ENCODE measurements at regions not wholly inside any gene's neighbourhood (a gene's known extent, or its start where the extent isn't known, plus 50 kb on each side); places are given as distances from the start of the nearest gene placed in this dataset.
"Not testable (repeated sequence)": the region's sequence is repeated elsewhere in the genome, so short reads cannot be mapped to it uniquely, and the experiment has no call there.

DNA sequence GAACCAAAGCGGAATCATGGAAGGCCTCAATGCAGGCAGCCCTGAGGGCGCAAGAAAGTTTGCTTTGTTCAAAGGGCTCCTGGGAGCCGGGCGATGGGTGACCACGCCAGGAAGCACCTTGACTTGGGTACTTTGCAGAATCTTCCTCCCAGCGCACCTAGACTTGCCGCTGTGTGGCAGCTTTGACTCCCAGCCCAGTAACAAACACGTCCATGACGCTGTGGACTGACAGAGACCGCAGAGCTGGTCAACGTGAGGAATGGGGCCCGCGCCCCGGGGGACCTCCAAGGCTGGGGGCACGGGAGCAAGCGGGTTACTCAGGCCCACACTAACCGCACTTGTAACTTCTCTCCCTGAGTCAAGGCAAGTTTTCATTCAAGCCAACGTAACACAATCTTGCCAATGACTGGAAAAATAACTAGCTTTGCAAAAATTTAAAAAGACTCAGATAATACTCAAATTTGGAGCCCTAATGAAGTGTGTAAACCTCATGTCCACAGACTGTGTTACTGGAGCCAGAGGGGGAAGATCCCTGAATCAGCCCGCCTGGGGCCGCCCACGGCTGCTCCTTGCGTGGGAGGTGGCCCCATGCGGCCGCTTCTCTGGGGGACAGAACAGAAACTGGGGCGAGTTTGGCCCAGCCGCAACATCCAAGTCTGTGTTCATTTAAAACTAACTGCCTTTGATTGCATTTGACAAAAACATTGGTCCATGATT is 130.8 kb downstream of the DNAJB6 start:
- no peak for ATAC-seq

GRCh38 chr7:157468221-157469111 is 131.7 kb downstream of the DNAJB6 start:
- no peak for ATAC-seq

GRCh38 chr7:157469181-157470016 is 132.6 kb downstream of the DNAJB6 start:
- no peak for ATAC-seq

DNA sequence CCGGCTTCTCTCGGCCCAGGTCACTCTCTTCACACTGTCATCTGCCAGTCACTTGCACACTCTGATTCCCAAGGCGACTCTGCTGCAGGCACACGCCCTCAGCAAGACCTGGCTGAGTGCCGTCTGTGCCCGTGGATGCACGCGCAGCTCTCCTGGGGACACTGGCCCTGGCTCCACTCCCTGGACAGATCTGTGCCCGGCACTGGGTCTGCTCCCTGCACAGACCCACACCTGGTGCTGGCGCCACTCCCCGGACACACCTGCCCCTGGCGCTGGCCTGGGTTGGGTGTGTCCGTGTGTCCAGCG is 133.2 kb downstream of the DNAJB6 start:
- no peak for ATAC-seq

DNA sequence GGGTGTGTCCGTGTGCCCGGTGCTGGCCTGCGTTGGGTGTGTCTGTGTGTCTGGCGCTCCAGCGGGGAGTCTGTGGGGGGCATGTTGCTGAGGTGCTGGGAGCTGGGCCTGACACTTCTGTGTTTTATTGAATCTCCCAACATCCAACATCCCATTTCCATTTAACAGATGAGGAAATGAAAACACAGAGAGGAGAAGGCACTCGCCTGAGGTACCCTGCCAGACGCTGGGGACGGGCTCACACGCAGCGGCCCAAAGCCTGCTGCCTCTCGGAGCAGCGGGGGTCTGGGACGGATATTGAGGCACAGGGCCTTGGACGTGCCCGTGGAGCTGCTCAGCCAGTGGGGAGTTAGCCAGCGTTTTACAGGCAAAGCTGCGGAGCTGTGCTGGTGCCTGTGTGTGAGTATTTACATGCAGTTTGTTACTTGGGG is 133.9 kb downstream of the DNAJB6 start:
- no peak for ATAC-seq

GRCh38 chr7:157471259-157472125 is 134.7 kb downstream of the DNAJB6 start:
- ATAC-seq = peak; percentile 26 to 36

DNA sequence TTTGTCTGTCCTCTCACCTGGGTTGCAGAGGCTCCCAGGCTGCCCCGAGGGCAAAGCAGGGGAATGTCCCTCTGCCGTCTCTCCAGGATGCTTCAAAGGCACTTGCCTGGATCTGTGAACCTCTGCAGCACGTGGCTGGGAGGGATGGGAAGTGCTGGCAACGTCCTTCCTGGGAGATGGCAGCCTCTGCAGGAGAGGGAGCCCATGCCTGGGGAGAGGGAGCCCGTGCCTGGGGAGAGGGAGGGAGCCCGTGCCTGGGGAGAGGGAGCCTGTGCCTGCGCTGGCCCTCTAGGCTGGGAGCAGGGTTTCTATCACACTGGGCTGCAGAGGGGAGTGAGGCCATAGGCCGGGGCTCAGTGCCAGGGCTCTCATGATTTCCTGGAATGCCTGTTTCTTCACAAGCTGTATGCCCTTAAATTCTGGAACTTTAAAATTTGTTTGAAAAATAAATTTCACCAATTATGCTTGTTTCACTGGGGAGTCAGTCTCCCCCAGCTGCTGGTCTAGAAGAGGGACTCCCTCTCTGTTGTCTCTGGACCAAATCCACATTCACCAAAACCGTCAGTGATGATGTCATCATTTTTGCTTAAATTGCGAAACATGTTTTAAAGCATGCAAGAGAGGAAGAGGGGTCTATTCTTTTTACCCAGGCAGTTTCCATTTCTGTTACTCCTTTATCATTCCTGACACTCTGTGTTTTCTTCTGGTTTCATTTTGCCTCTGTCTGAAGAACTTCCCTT is 135.7 kb downstream of the DNAJB6 start:
- no peak for ATAC-seq

DNA sequence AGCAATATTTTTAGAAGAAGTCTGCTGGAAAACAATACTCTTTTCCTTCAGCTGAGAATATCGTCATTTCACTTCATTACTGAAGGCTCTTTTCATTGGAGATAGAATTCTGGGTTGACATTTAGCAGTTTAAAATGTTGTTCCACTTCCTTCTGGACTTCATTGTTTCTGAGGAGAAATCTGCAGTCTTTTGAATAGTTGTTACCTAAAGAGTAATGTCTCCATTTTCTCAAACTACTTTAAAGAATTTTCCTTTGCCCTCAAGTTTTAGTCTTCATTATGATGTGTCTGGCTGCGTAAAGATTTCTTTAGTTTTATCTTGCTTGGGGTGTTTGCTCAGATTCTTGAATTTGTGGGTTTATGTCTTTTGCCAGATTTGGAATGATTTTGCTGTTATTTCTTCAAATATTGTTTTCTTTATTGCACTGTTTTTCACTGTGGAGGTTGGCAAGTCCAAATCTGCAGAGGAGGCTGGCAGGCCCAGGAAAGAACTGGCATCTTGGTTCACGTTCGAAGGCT is 136.3 kb downstream of the DNAJB6 start:
- ATAC-seq = no peak

DNA sequence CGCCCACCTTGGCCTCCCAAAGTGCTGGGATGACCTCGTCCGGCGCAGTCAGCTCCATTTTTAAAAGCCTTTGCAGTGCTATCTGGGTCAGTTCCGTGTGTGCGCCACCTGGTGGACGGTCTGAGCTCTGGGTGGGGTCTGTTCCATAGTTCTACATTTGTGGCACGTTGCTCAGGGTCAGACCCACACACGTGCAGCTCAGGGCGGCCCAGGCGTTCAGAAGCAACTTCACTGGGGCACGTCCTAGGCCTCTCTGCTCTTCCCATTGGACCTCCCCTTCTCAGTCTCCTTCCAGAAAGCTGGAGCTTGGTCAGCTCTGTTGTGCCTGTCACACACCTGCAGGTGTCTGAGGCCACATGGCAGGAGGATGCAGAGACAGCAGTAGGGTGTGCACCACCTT is 137.9 kb downstream of the DNAJB6 start:
- no peak for ATAC-seq

DNA sequence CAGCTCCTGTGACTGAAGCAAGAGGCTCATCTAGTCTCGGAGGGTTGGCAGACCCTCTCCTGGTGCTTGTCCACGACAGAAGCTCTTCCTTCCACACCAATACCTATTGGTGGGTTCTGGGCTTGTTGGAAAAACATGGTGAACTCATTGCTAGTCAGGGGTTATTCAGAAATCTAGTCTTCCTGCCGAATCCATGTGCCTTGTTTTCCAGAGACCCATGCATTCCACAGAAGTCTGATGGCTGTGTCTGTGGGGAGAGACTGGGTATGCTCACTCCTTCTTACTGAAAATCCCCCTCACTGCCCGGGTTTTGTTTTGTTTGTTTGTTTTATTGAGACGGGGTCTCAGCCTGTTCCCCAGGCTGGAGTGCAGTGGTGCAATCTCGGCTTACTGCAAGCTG is 138.3 kb downstream of the DNAJB6 start:
- no peak for ATAC-seq

DNA sequence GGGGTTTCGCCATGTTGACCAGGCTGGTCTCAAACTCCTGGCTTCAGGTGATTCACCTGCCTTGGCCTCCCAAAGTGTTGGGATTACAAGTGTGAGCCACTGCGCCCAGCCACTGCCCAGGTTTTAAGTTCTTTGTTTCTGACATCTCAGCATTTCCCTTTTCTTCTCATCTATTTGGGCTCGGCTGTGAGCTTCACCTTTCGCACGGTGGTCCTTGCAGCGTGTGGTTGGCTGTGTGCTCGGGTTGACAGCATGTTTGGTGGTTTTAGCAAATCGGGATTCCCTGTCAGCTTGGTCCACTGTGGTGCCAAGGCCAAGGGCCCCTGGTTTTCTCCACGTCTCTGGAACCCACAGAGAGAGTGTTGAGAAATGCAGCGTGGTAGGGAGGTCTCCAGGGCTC is 138.8 kb downstream of the DNAJB6 start:
- no peak for ATAC-seq

DNA sequence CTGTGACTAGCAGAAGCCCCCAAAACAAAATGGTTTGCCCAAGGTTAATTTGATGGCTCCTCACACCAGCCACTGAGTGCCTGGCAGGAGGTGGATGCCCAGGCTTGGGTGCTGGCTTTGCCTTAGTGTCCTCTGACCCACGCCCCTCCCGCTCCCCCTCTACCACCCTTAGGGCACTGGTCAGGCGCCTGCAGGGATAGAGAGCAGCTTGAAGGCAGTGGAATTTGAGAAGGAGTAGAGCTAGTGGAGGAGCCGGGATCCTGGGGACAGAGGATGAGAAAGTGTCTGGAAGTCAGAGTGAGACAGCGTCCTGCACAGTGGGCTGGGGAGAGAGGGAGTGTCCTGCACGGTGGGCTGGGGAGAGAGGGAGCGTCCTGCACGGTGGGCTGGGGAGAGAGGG is 139.4 kb downstream of the DNAJB6 start:
- ATAC-seq = no peak

DNA sequence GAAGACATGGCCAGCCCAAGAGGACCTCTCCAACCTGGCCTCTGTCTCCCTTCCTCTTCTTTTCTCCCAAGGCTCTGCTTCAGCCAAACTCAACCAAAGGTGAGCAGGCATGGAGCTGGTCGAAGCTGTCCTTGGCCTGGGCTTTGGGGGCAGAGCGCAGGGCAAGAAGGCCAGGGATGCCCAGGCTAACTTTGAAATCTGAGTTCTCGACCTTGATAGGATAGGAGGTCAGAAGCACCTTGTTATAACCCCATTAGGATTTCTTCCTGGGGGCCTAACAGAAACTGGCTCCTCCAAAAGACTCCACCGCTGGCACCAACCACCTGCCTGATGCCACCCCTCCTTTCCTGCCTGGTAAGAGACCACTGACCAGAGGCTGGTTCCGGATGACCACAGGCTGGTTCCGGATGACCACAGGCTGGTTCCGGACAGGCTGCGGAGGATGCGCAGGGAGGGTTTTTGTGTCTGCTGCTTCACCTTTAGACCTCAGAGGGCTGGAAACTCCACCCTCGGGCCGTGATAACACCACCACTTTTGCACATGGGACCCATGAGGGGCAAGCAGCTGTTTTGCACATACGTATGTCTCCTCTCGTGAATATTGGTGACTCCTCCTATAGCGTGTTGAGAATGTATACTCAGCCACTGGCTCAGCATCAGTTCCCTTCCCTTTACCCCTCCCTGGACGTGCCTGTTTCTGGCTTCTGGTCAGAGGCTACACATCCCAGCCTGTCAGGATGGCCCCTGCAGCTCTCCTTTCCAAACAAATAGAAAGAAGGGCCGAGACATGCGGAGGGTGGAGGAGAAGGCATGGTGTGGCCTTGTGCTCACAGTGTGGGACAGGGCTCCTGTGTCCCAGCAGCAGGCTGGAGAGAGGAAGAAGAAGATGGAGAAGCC is 140.1 kb downstream of the DNAJB6 start:
- no peak for ATAC-seq

GRCh38 chr7:157477550-157478212 is 140.9 kb downstream of the DNAJB6 start:
- ATAC-seq = peak; percentile 30 to 55

GRCh38 chr7:157478611-157479010 is 141.8 kb downstream of the DNAJB6 start:
- not testable (repeated sequence) for ATAC-seq

GRCh38 chr7:157479326-157479725 is 142.5 kb downstream of the DNAJB6 start:
- no peak for ATAC-seq

- ATAC-seq = no peak
Observed at GRCh38 chr7:157480371-157481050, 143.7 kb downstream of the DNAJB6 start.

DNA sequence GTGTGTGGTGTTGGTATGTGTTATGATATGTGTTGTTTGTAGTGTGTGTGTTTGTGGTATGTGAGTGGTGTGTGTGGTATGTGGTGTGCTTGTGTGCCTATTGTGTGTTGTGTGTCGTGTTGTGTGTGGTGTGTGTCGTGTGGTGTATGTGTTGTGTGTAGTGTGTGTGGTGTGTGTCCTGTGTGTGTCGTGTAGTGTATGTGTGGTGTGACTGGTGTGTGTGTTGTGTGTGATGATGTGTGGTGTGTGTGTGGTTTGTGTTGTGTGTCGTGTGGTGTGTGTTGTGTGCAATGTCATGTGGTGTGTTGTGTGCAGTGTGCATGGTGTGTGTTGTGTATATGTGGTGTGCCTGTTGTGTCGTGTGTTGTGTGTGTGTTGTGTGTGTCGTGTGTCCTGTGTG is 144.6 kb downstream of the DNAJB6 start:
- ATAC-seq = no peak

DNA sequence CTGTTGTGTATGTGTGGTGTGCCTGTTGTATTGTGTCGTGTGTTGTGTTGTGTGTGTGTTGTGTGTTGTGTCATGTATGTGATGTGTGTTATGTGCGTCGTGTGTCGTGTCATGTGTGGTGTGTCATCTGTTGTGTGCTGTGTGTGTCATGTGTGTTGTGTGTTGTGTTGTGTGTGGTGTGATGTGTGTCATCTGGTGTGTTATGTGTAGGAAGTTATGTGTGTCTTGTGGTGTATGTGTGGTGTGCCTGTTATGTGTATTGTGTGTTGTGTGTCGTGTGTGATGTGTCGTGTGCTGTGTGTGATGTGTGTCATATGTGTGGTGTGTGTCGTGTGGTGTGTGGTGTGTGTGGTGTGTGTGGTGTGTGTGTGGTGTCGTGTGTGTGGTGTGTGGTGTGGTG is 145.2 kb downstream of the DNAJB6 start:
- no peak for ATAC-seq

Measured in activated CD4-positive, CD25-positive, alpha-beta regulatory T cell treated with anti-CD3 and anti-CD28 coated beads, Interleukin-2, amount 50 U/mL, for 24 hours (primary cell).